Suprapubic skin (tissue), 4 donors: ENCODE measurements at regions not wholly inside any gene's neighbourhood (a gene's known extent, or its start where the extent isn't known, plus 50 kb on each side); places are given as distances from the start of the nearest gene placed in this dataset.

Experiments used
- DNase-seq, 2 donors: peaks; one replicate each; pipeline ENCODE4 v3.0.0-alpha.2; 2019; ENCODE audit warnings: low spot score in 2 of 2
- H3K27ac ChIP-seq: fragments of 200-600 bp; sonication (generic); one replicate; pipeline ENCODE4 v1.5.1; 2019
- H3K27me3 ChIP-seq: fragments of 200-600 bp; sonication (generic); one replicate; pipeline ENCODE4 v1.5.1; 2019
- H3K36me3 ChIP-seq: fragments of 200-600 bp; sonication (generic); one replicate; pipeline ENCODE4 v1.5.1; 2019
- H3K4me1 ChIP-seq: fragments of 200-600 bp; sonication (generic); one replicate; pipeline ENCODE4 v1.5.1; 2019
- H3K4me3 ChIP-seq: fragments of 200-600 bp; sonication (generic); one replicate; pipeline ENCODE4 v1.5.1; 2019; ENCODE audit warnings: mild to moderate bottlenecking
- H3K9me3 ChIP-seq: fragments of 200-600 bp; sonication (generic); one replicate; pipeline ENCODE4 v1.5.1; 2019
- EP300 ChIP-seq: sonication (generic); formaldehyde crosslinking; IDR thresholded peaks from one replicate; pipeline ENCODE4 v1.6.1; 2017; ENCODE audit warnings: antibody characterized with exemption
- POLR2A ChIP-seq, 2 donors: fragments of 450-650 bp; IDR thresholded peaks; one replicate each; pipeline ENCODE4 v1.6.1; 2017; ENCODE audit warnings: antibody characterized with exemption in 2 of 2, mild to moderate bottlenecking in 2 of 2, moderate library complexity in 2 of 2
- POLR2AphosphoS5 ChIP-seq, 3 donors: sonication (generic); formaldehyde crosslinking; IDR thresholded peaks; one replicate each; pipeline ENCODE4 v1.6.1; 2017; ENCODE audit warnings: antibody characterized with exemption in 3 of 3
- WGBS: methylation state at CpG from one replicate; pipeline ENCODE4 v1.1.5; 2018; 5-methylcytosine and 5-hydroxymethylcytosine counted together
- TF ChIP-seq, protein P1 (sequence below), 2 donors: fragments of 200-600 bp in 1 of 2; fragments of 450-650 bp in 1 of 2; sonication (generic) in 1 of 2; IDR thresholded peaks; one replicate each; pipeline ENCODE4 v1.5.1; 2016 to 2019; ENCODE audit warnings: antibody characterized with exemption in 2 of 2, mild to moderate bottlenecking in 1 of 2, moderate library complexity in 1 of 2

DNA sequence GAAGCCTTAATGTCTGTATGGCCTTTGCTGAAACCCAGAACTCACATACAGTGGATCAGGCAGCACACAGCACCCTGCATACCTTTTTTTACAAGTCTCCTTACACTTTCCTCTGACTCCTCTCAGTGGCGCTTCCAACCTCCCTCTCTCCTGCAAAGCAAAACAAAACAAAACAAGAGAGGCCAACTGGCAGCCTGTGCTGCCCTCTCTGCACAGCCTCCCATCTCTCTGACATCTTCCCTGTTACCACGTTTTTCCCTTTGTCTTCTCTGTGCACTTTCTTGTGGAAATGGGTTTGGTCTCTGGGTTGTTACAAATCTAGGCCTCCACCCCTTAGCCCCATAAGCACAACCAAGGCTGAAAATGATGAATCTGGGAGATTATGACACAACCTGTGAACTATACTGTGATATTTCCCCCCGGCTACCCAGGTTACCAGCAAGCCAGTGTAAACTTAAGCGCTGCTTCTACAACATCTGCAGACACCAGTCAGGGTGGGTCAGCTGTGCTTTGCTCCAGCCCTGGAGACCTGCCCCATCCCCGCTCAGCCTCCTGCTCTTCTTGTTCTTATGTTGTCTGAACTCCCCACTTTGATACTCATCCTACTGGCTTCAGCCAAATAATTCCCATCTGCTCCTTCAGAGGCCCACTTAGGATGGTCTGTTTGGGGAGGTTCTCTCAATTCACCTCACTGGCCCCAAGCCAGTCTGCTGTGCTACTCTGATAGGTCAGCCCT, 54.9 kb upstream of the FMOD start:
- WGBS, result 66% methylated on average over 5 of the region's 5 CpGs
- peaks cover 59% of the 10 kb centered on the region for H3K4me1 ChIP-seq
- peak overlapping the region; percentile 77 for H3K27ac ChIP-seq
- no peak for TF ChIP-seq EP300
- no peak for TF ChIP-seq POLR2AphosphoS5 (IDR thresholded peaks at IDR 0.05)
- no peak for TF ChIP-seq POLR2A (IDR thresholded peaks at IDR 0.05)
- TF ChIP-seq, protein P1, sequence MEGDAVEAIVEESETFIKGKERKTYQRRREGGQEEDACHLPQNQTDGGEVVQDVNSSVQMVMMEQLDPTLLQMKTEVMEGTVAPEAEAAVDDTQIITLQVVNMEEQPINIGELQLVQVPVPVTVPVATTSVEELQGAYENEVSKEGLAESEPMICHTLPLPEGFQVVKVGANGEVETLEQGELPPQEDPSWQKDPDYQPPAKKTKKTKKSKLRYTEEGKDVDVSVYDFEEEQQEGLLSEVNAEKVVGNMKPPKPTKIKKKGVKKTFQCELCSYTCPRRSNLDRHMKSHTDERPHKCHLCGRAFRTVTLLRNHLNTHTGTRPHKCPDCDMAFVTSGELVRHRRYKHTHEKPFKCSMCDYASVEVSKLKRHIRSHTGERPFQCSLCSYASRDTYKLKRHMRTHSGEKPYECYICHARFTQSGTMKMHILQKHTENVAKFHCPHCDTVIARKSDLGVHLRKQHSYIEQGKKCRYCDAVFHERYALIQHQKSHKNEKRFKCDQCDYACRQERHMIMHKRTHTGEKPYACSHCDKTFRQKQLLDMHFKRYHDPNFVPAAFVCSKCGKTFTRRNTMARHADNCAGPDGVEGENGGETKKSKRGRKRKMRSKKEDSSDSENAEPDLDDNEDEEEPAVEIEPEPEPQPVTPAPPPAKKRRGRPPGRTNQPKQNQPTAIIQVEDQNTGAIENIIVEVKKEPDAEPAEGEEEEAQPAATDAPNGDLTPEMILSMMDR (IDR thresholded peaks at IDR 0.05), result no peak
- no peaks in the 10 kb centered on the region for H3K36me3 ChIP-seq
- no peak overlapping the region for H3K4me3 ChIP-seq
- H3K27me3 ChIP-seq, result no peaks in the 10 kb centered on the region
- DNase-seq, result no peak
- no peaks in the 10 kb centered on the region for H3K9me3 ChIP-seq

DNA sequence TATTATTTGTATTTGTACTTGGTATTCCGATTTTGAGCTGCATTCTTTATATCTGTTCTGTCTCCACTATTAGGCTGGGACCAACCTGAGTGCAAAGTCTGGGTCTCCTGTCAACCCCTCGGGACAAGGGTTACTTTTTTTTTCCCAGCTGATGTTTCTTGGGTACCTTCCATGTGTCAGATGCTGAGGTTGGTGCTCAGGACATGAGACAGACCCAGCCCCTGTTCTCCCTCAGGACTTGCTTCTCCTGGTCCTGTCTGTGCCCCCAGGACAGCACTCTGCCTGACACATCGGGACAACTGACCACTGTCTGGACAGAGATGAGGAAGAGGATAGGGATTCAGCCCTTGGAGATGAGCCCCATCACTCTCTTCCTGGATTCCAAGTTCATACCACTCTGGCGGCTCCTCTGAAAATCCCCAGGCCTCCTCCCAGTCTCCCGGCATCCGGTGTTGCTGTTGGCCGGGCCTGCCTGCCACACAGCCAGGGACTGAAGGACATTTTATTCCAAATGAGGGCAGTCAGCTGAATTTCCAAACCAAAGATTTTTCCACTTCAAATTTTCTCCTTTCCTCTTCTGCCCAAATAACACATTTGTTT, 55.6 kb upstream of the FMOD start:
- peak; percentile 83 to 85 for DNase-seq
- no peak overlapping the region for H3K4me3 ChIP-seq
- H3K27ac ChIP-seq, result peak overlapping the region; percentile 77
- 64% methylated on average over 7 of the region's 7 CpGs for WGBS
- H3K4me1 ChIP-seq, result peaks cover 58% of the 10 kb centered on the region
- no peaks in the 10 kb centered on the region for H3K27me3 ChIP-seq
- no peaks in the 10 kb centered on the region for H3K36me3 ChIP-seq
- TF ChIP-seq POLR2A (IDR thresholded peaks at IDR 0.05), result no peak
- TF ChIP-seq, protein P1 (IDR thresholded peaks at IDR 0.05), result no peak
- TF ChIP-seq EP300, result no peak
- TF ChIP-seq POLR2AphosphoS5 (IDR thresholded peaks at IDR 0.05), result no peak
- H3K9me3 ChIP-seq, result no peaks in the 10 kb centered on the region

DNA sequence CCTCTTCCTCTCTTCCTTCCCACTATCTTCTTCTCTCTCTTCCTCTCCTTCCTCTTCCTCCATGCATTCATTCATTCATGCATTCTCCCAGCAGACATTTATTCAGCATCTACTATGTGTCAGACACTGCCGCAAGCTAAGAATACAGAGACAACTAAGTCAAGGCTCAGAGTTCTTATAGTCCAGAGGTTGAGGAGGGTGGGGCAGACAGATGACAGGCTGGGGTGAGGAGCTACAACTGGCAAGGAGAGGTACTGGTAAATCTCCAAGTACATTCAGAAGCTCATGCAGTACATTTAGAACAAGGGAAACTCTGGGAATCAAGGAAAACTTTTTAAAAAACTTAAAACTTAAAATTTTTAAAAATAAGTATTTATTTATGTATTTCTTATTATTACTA, 56.4 kb upstream of the FMOD start:
- no peaks in the 10 kb centered on the region for H3K36me3 ChIP-seq
- H3K9me3 ChIP-seq, result no peaks in the 10 kb centered on the region
- H3K27me3 ChIP-seq, result no peaks in the 10 kb centered on the region
- WGBS, result 54% methylated on average over 1 of the region's 1 CpG
- H3K4me1 ChIP-seq, result peaks cover 51% of the 10 kb centered on the region
- no peak overlapping the region for H3K4me3 ChIP-seq
- peak overlapping the region; percentile 77 for H3K27ac ChIP-seq
- no peak for TF ChIP-seq POLR2AphosphoS5 (IDR thresholded peaks at IDR 0.05)
- TF ChIP-seq, protein P1 (IDR thresholded peaks at IDR 0.05), result no peak
- no peak for TF ChIP-seq EP300
- no peak for TF ChIP-seq POLR2A (IDR thresholded peaks at IDR 0.05)
- DNase-seq, result no peak

DNA sequence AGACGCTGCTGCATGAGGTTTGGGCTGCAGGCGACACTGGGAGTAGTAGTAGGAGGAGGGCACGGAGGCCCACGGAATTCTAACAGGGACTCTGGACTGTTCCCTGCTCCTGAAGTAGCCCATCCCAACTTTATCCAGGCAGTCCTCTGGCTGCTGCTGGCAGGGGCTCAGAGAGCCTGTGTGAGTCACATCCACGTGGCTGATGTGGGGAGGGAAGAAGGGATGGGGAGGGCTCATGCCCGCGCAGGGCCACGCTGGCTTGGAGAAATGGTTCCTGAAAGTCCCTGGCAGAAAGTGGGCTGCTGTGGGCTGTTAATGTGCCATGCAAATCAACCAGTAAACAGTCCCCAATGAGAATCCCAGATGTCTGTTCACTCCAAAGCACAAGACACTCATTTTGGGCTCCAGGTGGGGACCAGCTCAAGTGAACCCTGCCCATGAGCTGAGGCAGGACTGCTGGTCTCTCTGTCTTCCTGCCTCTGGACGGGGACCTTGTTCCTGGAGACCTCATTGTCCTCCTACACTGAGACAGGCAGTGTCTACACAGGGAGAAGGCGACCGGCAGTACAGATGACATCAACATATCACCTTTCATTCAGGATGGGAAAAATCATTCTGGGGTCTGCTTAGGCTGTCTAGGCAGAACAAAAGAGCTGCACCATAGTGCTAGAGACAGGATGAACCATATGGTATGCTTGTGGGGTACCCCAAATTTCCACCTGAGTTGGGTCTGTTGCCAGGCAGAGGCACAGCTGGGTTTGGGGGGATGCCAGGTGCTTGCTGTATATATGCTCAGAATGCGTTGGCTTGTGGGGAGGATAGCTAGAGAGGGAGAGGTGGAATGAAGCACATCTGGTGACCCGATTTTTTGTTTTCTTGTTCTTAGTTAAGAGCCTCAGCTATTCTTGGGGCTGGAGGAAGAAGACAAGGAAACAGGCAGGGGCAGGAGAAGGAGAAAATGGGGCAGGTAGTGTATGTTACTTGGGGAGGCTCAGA, 57.9 kb upstream of the FMOD start:
- 44% methylated on average over 13 of the region's 13 CpGs for WGBS
- H3K9me3 ChIP-seq, result no peaks in the 10 kb centered on the region
- no peaks in the 10 kb centered on the region for H3K27me3 ChIP-seq
- TF ChIP-seq, protein P1 (IDR thresholded peaks at IDR 0.05), result no peak
- no peak for TF ChIP-seq EP300
- no peak for TF ChIP-seq POLR2A (IDR thresholded peaks at IDR 0.05)
- peak in 2 of 3 donors; percentile 20 to 64 for TF ChIP-seq POLR2AphosphoS5 (IDR thresholded peaks at IDR 0.05)
- peak overlapping the region; percentile 66 for H3K27ac ChIP-seq
- DNase-seq, result peak; percentile 92 to 93
- no peaks in the 10 kb centered on the region for H3K36me3 ChIP-seq
- peaks cover 40% of the 10 kb centered on the region for H3K4me1 ChIP-seq
- H3K4me3 ChIP-seq, result no peak overlapping the region
